Mesothelial cell of epicardium (in vitro differentiated cells): ENCODE measurements at regions not wholly inside any gene's neighbourhood (a gene's known extent, or its start where the extent isn't known, plus 50 kb on each side); places are given as distances from the start of the nearest gene placed in this dataset.

ENCODE experiments used
- DNase-seq, 2 experiments: peaks; one replicate each; pipeline ENCODE4 v3.0.0; 2021; ENCODE audit warnings: low spot score in 2 of 2; ENCODE audit not compliant: unreplicated experiment in 2 of 2
- H3K27ac Mint-ChIP-seq: 2 replicates; pipeline ENCODE4 v1.8.0; 2021; ENCODE audit warnings: mixed read lengths
- H3K27me3 Mint-ChIP-seq: 2 replicates; pipeline ENCODE4 v1.8.0; 2021; ENCODE audit warnings: low read depth, mixed read lengths
- H3K36me3 Mint-ChIP-seq: 2 replicates; pipeline ENCODE4 v1.8.0; 2021; ENCODE audit warnings: mixed read lengths
- H3K4me1 Mint-ChIP-seq: 2 replicates; pipeline ENCODE4 v1.8.0; 2021; ENCODE audit warnings: mixed read lengths
- H3K4me3 Mint-ChIP-seq: 2 replicates; pipeline ENCODE4 v1.8.0; 2021; ENCODE audit warnings: mild to moderate bottlenecking, moderate library complexity, mixed read lengths
- H3K9me3 Mint-ChIP-seq: 2 replicates; pipeline ENCODE4 v1.8.0; 2021; ENCODE audit warnings: mixed read lengths
- TF ChIP-seq, protein P1 (sequence below): fragments of 200-600 bp; sonication (generic); IDR thresholded peaks from one replicate; pipeline ENCODE4 v1.5.0; 2021; ENCODE audit warnings: antibody characterized with exemption; ENCODE audit not compliant: unreplicated experiment

- Mint-ChIP-seq H3K4me3 (no peak overlapping the region), H3K36me3 (no peaks in the 10 kb centered on the region), H3K27me3 (peaks cover 26% of the 10 kb centered on the region), H3K9me3 (peaks cover 8% of the 10 kb centered on the region), H3K4me1 (no peaks in the 10 kb centered on the region), H3K27ac (no peak overlapping the region)
- DNase-seq: no peak
- TF ChIP-seq, protein P1, sequence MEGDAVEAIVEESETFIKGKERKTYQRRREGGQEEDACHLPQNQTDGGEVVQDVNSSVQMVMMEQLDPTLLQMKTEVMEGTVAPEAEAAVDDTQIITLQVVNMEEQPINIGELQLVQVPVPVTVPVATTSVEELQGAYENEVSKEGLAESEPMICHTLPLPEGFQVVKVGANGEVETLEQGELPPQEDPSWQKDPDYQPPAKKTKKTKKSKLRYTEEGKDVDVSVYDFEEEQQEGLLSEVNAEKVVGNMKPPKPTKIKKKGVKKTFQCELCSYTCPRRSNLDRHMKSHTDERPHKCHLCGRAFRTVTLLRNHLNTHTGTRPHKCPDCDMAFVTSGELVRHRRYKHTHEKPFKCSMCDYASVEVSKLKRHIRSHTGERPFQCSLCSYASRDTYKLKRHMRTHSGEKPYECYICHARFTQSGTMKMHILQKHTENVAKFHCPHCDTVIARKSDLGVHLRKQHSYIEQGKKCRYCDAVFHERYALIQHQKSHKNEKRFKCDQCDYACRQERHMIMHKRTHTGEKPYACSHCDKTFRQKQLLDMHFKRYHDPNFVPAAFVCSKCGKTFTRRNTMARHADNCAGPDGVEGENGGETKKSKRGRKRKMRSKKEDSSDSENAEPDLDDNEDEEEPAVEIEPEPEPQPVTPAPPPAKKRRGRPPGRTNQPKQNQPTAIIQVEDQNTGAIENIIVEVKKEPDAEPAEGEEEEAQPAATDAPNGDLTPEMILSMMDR: no peak
Measured at GRCh38 chr17:77814091-77814772, 144.3 kb upstream of the TNRC6C start.

- no peak for DNase-seq
- Mint-ChIP-seq H3K36me3 (no peaks in the 10 kb centered on the region), H3K4me3 (no peak overlapping the region), H3K27ac (no peak overlapping the region), H3K4me1 (no peaks in the 10 kb centered on the region), H3K9me3 (peaks cover 8% of the 10 kb centered on the region), H3K27me3 (peaks cover 26% of the 10 kb centered on the region)
- TF ChIP-seq, protein P1: no peak
Measured at GRCh38 chr17:77815127-77815905, 143.2 kb upstream of the TNRC6C start.

- Mint-ChIP-seq H3K27ac (no peak overlapping the region), H3K4me3 (no peak overlapping the region), H3K36me3 (no peaks in the 10 kb centered on the region), H3K27me3 (peaks cover 10% of the 10 kb centered on the region), H3K4me1 (no peaks in the 10 kb centered on the region), H3K9me3 (peaks cover 8% of the 10 kb centered on the region)
- DNase-seq: no peak
- TF ChIP-seq, protein P1: no peak
Measured at GRCh38 chr17:77817953-77818352, 140.6 kb upstream of the TNRC6C start.

DNA sequence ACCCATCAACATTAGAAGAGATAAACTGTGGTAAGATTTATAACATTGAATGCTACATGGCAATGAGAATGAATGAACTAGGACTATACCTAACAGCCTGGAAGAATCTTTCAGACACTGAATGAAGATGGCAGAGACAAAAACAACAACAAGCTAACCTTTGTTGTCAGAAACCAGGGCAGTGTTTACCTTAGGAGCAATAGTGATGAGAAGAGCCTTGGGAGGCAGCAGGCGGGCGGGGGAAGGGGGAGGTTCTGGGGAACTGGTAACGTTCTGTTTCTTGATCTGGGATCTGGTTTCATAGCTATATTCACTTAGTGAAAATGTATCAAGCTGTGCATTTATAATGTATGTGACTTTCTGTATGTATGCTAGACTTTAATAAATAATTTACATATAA lies 139.0 kb upstream of the TNRC6C start:
- Mint-ChIP-seq H3K9me3 (peaks cover 8% of the 10 kb centered on the region), H3K4me3 (no peak overlapping the region), H3K36me3 (no peaks in the 10 kb centered on the region), H3K4me1 (no peaks in the 10 kb centered on the region), H3K27ac (no peak overlapping the region), H3K27me3 (peaks cover 3% of the 10 kb centered on the region)
- TF ChIP-seq, protein P1: no peak
- DNase-seq: no peak

GRCh38 chr17:77821114-77821513 lies 137.4 kb upstream of the TNRC6C start:
- Mint-ChIP-seq H3K4me1 (no peaks in the 10 kb centered on the region), H3K27me3 (peaks cover 3% of the 10 kb centered on the region), H3K4me3 (no peak overlapping the region), H3K27ac (no peak overlapping the region), H3K36me3 (no peaks in the 10 kb centered on the region), H3K9me3 (peaks cover 8% of the 10 kb centered on the region)
- TF ChIP-seq, protein P1: no peak
- no peak for DNase-seq
